ENCODE measurements at regions not wholly inside any gene's neighbourhood (a gene's known extent, or its start where the extent isn't known, plus 50 kb on each side); places are given as distances from the start of the nearest gene placed in this dataset.

DNA sequence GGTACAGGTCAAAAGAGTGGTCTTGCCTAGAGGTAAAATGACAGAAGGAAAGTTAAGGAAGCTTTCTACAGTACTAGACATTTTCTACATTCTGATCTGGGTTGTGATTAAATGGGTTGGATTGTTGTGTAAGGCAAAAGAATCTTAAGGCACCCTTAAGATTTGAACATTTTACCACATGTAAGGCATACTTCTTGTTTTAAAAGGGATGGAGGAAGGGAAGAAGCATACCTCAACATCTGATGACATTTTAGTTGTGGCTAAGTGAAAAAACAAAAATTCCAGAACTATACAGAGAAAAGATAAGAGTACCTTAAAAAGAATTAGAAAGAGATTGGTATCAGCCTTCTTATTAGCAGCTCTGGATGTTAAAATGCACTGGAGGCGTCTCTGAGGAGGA is 356.0 kb upstream of the CADM1 start:
- DNase-seq (ENCODE audit: low read depth in 2 of 2), result no peak

DNA sequence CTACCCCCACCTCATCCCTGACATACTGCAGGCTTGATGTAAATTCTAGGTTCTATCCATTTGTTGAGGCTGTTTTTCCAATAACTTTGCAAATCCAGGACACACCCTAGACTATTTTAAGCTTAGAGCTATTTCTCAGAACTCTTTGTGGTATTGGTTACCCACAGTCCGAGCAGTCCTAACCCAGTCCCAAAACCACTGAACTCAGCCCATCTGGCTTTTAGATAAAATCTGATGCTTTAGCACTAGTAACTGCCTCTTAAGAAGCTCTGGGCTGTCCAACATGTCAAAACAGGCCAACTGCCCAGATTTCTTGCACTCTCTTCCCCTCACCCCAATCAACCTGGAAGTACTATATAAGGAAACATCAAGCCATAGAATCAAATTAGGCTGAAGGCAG is 344.4 kb upstream of the CADM1 start:
- DNase-seq (ENCODE audit: low read depth in 2 of 2), result no peak

DNA sequence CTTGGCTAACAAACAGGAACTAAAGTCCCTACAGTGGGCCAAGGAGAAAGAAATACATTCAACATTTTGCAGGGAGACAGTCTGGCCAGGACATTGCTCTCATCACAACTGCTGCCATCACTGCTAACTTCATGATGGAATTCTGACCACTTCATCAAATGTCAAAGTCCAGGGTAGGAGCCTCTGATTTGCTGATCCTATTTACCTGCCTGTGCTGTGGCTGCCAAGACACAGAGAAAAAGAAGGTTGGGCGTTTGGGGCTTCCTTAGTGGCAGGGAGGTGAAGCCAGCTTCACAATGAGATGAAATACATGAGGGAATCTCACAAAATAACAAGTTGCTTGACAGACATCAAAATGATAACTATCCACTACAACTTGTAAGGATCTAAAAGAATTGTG is 343.9 kb upstream of the CADM1 start:
- no peak for DNase-seq (ENCODE audit: low read depth in 2 of 2)

DNA sequence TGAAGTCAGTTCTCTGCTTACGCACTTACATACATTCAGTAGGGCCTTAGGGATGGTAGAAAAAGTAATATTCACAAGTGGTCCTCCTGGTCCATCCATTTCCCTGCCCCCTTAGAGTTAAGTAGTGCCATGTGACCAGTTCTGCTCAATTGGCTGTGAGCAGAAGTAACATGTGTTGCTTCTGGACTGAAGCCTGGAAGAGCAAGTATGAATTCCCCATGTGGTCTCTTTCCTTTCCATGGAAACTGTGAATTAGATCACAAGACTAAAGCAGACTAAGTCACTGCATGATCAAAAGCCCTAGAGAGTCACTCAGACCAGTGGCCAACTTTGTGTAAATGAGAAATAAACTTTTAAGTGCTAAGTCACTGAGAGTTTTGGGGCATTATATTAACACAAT is 341.7 kb upstream of the CADM1 start:
- no peak for DNase-seq (ENCODE audit: low read depth in 2 of 2)

DNA sequence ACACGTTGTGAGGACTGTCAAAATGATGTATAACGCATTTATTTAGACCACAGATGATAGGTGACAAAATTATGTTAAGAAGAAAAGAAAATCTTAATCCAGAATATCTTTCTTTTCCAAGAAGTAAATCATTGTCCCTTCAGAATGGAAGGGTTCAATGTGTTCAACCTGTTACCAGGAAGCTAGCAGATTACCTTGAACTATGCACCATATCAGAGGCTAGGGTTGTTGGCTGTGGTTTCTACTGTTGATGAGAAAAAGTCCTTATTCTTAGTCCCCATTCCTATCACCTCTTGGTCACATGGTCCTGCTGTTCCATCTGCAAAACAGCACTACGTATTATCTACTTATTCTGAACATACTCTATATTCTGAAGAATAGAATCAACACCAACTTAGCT is 339.5 kb upstream of the CADM1 start:
- no peak for DNase-seq (ENCODE audit: low read depth in 2 of 2)

DNA sequence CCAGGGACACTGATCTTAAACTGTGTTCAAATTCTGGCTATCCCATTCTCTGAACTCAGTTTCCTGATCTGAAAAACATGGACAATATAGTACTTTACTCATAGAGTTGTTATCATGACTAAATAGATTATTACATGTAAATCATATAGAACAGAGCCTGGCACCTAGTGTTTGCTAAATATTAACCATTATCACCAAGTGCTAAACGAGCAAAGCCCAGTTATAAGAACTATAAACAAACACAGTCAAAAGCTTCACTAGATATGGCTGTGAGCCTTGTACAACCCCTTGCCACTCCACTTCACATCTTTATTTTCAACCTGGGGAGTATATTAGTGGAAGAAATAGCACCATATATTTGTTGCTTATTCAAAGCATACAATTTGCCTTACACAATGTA is 338.9 kb upstream of the CADM1 start:
- DNase-seq (ENCODE audit: low read depth in 2 of 2), result no peak

DNA sequence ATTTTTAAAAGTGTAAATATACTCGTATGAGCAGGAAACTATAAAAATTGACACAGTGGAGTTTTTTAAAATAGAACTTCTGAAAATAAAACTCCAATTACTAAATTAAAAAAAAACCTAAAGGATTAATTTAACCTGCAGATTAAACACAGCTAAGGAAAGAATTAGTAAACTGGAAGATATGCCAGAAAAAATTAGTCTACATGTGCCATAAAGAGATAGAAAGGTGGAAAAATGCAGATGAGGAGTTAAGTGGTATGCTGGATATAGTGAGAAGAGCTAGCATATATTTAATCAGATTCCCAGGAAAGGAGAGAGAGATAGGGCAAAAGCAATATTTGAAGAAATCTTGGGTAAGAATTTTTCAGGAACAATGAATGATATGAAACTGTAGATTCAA is 315.8 kb upstream of the CADM1 start:
- no peak for DNase-seq (ENCODE audit: low read depth in 2 of 2)

DNA sequence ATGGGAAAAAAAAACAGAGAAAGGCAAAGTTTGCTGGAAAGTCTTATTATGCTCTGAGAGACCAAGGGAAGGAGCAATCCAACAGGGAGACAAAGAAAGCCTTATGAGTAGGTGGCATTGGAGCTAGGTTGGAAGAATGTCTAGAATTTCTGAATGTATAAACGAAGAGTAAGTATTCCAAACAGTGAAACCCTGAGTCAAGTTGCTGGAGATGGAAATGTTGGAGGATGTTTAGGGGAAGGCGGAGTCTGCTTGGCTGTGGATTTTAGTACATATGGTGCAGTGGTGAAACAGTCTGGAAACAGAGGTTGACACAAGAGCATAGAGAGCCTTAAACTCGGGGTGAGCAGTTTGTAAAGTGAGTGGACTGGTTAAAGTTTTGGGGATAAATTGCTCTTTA is 314.8 kb upstream of the CADM1 start:
- no peak for DNase-seq (ENCODE audit: low read depth in 2 of 2)

DNA sequence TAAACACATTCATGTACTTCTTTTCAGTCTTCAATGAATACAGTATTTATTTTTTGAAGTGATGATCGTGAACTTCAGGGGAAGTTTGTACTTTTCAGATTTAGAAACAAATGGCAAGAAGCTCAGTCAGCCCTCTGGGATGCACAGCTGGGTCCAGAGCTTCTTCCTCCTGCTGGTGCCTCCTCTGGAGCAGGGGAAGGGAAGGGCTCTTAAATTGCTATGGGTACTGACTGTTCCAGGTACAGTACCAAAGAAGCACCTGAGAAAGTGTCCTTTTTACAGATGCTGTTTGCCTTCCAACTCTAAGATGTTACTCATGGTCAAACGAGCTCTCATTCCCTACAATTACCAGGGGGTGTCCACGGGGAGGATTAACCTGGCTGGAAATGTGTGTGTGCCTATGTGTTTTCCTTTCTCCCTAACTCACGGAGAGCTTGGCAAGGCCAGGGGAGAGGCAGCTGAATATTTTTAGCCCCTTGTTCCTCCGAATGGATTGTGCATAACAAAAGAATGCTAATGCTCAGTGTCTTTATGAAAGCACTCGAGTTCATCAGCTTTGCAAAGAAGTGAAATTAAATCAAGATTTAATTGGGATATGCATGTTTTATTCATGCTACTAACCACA is 313.7 kb upstream of the CADM1 start:
- no peak for DNase-seq (ENCODE audit: low read depth in 2 of 2)

DNA sequence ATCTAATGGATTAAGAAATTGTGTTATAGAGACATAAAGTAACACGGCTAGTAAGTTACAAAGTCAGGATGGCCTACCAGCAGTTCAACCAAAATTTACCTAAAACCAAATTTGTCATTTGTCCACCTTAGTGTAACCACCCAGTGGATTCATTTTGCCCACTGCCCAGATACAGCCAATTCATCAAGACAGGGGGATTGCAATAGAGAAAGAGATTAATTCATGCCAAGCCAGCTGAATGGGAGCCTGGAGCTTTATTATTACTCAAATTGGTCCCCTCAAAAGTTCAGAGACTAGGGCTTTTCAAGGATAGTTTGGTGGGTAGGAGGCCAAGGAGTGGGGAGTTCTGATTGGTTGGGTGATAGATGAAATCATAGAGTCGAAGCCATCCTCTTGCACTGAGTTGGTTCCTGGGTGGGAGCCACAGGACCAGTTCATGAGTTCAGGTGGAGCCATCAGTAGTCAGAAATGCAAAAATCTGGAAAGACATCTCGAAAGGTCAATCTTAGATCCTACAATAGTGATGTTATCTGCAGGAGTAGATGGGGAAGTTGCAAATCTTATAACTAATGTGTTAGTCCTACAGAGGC is 304.2 kb upstream of the CADM1 start:
- no peak for DNase-seq (ENCODE audit: low read depth in 2 of 2)

DNA sequence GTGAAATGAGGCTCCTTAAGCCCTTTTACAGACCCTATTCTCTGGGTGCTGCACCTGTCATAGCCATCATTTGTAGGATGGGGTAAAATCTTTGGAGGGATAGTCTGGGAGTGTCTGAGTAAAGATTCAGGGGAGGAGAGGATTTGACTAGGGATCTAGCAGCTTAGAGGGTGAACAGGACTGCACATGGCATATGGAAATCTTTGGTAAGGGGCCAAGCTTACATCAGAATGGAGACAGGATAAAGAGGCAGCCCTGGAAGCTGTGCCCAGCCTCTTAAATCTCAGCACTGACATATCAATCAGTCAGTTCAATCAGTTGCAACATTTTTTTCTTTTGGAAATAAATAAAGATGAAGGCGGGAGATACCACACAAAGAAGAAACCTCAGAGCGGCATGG is 301.8 kb upstream of the CADM1 start:
- DNase-seq (ENCODE audit: low read depth in 2 of 2), result no peak

DNA sequence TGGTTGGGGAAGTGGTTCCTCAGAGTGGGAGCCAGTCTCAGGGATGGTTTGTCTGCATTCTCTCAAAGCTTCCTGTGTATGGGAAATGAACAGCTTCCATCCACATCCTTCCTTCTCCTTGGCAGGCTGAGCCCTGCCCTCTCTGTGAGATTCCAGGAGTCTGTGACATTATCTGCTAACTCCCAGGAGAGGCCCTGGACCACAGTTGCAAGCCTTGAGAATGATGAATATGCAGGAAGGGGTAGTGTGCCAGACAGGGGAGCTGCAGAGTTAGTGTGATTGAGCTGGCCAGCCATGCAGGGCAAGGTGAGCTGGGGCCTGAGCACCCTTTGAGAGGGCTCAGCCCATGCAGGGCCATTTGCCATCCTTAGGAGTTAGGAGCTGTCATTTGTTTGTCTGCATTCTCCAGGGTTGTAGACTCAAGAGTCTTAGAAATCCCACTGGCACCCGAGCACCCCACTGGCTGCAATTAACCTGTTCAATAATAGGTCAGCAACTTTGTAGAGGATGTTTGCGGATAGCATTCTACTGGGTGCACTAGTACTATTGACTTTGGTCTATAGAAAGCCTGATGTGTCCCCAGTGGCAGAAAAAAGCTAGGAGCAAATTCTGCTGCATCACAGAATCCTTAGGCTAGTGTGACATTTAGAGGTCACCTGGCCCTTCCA is 299.0 kb upstream of the CADM1 start:
- DNase-seq (ENCODE audit: low read depth in 2 of 2), result no peak

DNA sequence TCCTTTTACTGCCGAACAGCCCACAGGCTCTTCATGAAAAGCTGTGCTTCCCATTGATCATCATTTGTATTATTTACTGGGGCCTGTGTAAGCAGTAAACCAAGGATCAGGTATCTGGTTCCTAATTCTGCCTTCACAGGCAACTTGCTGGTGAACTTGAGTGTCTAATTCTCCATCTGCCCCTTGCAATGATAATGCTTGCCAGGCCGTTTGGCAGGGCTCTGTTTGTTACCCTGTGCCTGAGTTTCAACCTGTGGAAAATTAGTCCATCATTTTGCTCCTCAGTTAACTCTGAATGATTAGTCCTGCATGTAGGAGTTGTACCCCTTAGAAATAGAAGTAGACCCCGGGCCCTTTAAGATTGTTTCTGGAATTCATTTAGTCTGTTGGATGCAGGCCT is 298.4 kb upstream of the CADM1 start:
- no peak for DNase-seq (ENCODE audit: low read depth in 2 of 2)

DNA sequence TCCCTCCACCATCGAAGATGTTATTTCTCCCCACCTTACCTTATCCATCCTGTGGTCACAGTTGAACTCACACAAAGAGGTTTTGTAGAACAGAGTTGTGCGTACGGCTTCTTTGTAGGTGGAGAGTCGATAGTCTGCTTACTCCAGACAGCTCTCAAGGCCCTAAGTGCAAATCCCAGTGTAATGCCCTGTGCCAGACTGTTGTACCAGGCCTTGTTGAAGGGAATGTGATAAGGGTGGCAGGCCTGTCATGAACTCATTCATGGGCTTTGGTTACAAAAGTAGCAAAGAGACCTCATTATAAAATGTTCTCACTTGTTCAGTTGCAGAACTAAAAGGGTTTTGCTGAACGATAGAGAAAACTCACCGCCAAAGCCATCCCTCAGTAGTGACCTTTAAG is 288.7 kb upstream of the CADM1 start:
- no peak for DNase-seq (ENCODE audit: low read depth in 2 of 2)

DNA sequence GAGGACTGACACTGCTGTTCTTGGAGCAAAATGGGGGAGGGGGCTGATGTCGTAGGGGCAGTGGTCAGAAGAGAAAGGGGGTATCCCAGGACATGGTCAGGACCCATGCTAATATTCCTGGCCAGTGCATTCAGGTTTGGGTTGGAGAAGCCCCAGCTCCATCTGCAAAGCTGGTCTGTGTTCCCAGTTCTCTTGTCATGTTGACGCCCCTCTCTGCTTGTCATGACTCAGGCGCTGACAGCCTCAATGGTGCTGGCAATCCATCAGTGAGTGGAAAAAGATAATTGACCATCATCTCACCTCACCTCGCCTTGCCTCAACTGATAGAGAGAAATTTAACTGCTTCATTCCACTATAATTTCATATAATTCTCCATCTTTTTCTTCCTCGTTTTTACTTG is 283.1 kb upstream of the CADM1 start:
- no peak for DNase-seq (ENCODE audit: low read depth in 2 of 2)

DNA sequence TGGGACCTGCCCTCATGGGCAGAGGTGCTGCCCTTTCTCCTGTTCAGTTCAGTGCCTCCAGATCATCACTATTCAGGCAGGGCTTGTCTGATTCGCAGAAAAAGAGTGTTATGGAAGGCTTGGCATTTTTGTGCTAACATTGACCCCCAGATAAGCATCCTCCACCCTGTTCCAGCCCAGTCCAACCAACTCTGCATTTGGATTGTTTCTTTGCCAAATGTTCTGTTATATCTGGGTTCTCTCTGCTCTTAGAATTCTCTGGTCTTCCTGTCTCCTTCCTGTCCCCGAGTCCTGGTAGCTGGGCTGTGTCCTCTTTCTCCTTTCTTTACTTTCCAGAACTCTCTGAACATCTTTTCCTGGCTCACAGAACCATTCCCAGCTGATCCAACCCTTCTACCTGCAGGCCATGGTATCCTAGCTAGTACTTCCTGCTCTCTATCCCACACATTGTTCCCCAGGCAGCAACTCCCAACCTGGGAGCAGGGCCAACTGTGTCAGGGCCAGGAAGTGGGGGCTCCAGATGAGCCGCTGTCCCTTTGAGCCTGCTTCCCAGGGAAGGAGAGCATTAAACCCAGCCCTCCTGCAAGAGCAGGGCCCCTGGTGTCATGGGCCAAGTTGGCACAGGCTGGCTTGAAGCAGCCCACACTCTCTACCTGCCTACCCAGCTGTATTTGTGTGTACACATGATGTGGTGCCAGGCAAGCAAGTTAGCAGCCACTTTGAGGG is 280.7 kb upstream of the CADM1 start:
- no peak for DNase-seq (ENCODE audit: low read depth in 2 of 2)

DNA sequence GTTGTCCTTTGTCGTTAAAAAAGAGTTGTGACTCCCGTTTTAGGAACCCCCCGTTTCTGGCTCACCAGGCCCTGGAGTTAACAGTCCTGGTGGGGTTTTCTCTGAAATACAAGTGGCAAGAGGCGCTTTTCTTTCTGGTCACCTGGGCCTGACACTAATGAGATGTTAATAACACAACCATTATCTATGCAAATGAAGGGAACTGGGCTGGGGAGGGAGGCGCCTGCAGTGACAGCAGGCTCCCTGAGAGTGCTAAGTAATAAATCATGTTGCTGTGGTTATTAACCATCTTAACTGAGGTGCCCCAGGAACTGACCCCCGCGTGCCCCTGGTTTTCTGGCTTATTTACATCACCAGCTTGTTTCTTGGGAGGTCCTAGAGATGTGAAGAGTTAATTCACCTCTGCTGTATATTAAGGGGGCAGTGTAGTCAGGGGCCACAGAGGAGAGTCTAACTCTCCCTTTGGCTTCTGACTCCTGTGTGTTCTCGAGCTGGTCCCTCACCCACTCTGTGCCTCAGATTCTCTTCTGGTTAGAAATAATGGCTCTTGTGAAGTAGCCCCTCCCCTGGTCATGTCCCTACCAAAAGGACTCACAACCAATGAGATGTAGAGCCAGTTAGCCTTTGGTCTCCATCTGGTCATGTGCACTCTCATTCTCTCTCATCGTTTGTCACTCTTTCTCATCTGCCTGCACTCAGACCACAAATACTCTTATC is 276.6 kb upstream of the CADM1 start:
- no peak for DNase-seq (ENCODE audit: low read depth in 2 of 2)

DNA sequence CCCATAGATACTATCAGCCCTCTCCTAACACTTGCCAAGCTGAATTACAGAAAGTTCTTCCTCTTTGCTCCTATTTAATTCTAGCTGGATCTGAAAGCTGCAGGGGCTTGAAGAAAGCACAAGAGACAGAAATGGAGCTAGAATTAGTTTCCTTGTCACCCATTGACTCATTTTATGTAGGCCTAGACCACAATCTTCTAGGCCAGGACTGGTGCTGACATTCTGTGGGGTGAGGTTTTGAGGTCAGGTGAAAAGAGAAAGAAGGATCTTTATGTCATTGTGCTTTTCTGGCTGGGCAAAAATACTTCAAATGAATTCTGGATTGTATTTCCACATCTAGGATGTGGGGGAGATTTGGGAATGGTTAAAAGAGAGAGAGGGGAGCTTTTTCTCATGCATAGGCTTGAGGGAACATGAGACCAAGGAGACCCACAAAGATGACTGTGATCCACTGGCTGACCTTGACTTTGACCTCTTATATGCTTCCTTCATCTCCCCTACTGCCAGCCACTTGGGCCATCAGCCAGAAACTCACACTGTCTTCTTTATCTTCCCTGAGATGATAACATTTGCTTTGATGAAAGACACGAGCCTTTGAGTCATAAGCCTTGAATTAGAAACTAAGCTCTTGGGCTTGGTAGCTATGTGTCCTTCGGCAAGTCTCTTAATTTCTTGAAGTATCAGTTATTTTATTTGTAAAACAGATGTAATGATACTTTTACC is 274.9 kb upstream of the CADM1 start:
- DNase-seq (ENCODE audit: low read depth in 2 of 2), result no peak

DNA sequence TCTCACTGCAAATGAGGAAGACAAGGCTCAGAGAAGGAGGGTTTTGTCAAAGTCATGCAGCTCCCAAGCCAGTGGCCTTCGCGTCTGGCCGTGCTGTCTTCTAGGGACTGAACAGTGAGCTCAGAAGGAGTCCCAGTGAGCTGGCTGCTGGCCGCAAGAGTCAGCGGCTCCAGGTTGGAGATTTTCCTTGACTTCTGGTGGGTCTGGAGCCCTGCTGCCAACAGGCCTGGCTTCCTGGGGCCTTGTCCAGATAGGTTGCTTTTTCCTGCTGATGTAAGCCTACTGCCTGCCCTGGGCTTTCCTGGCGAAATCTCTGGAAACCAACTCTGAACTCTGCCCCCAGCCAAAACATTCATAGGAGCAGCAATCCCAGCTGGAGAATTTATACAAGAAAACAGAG is 272.7 kb upstream of the CADM1 start:
- no peak for DNase-seq (ENCODE audit: low read depth in 2 of 2)

DNA sequence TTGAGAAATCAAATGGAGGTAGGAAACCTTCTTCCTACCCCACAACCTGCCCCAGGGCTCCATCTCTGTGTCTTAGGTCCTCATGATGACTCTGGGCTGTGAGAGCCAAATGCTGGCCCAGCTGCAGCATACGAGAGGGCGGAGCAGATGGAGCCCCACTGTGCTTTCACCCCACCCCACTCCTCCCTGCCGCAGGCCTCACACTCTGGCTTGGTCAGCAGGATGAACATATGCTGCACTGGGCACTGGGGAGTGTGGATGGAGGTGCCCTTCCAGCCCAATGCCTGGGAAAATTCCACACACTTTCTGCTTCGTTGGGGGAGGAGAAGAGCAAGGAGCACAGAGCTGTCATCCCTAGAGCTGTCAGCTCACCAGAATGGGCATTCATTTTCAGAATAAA is 271.6 kb upstream of the CADM1 start:
- no peak for DNase-seq (ENCODE audit: low read depth in 2 of 2)

DNA sequence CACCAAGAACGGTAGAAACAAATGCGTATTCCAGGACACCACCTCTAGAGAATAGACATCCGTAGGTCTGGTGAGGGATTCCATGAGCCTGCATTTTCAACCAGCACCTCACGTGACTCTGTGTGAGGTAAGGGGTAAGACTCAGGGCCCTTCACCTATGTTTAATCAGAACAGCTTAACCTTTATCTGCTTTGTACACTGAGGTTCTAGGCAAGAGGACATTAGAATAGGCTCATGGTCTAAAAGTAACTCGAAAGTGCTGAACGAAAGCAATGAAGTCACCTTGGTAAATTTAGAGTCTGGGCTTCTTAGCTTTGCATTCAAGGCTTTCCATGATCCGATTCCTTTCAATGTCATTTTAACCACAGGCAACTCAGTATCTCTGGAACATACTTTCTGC is 270.5 kb upstream of the CADM1 start:
- DNase-seq (ENCODE audit: low read depth in 2 of 2), result no peak

DNA sequence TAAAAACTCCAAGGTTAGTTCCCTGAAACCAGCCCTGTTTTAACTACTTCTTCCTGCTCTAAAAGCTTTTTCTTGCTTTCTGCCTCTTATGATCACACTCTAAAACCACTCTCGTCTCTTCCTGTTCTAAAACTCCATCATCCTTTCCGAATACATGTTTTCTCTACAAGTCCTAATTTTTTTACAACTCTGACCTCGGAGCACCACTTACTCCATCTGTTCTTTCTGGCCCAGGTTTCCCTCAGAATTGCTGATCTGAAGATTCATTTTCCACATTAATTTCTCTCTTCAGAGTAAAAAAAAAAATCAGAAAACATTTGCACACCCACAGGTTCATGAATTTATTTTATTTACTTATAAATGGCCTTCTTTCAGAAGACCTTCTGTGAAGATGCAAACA is 265.7 kb upstream of the CADM1 start:
- no peak for DNase-seq (ENCODE audit: low read depth in 2 of 2)
